Psoas muscle (tissue), 7 donors: ENCODE measurements at regions not wholly inside any gene's neighbourhood (a gene's known extent, or its start where the extent isn't known, plus 50 kb on each side); places are given as distances from the start of the nearest gene placed in this dataset.

Source experiments
- ATAC-seq, 4 donors: fragments of 200-7000 bp; cut with Tn5 transposase; one replicate each; pipeline ENCODE4 v1.9.1; 2020; ENCODE audit warnings: moderate library complexity in 3 of 4, mild to moderate bottlenecking in 2 of 4
- DNase-seq, 2 donors: peaks; one replicate each; pipeline ENCODE4 v3.0.0-alpha.2; 2020
- H3K27ac ChIP-seq: fragments of 200-600 bp; one replicate; pipeline ENCODE4 v1.8.0; 2022
- H3K27me3 ChIP-seq, 3 donors: fragments of 200-600 bp in 1 of 3; one replicate each; pipeline versions ENCODE4 v1.6.1 to v1.8.0; 2013 to 2022; ENCODE audit warnings: low read length in 2 of 3, mild to moderate bottlenecking in 2 of 3, moderate library complexity in 1 of 3; ENCODE audit not compliant: insufficient read depth in 3 of 3
- H3K36me3 ChIP-seq, 2 donors: fragments of 200-600 bp in 1 of 2; one replicate each; pipeline versions ENCODE4 v1.6.1 to v1.8.0; 2013 to 2022; ENCODE audit warnings: low read depth in 1 of 2, mild to moderate bottlenecking in 1 of 2, moderate library complexity in 1 of 2; ENCODE audit not compliant: insufficient read depth in 1 of 2
- H3K4me1 ChIP-seq: fragments of 200-600 bp; one replicate; pipeline ENCODE4 v1.8.0; 2022
- H3K4me3 ChIP-seq: fragments of 200-600 bp; one replicate; pipeline ENCODE4 v1.8.0; 2022; ENCODE audit warnings: mild to moderate bottlenecking
- H3K9me3 ChIP-seq: fragments of 200-600 bp; one replicate; pipeline ENCODE4 v1.8.0; 2022
- CTCF ChIP-seq: fragments of 200-600 bp; IDR thresholded peaks from one replicate; pipeline ENCODE4 v1.8.0; 2022; ENCODE audit warnings: antibody characterized with exemption
- WGBS, 3 donors: extraction: QIAGEN DNeasy Blood & Tissue Kit; methylation state at CpG; one replicate each; pipeline versions ENCODE4 v1.1.6 to v1.1.7; 2013; 5-methylcytosine and 5-hydroxymethylcytosine counted together
- intact Hi-C, 2 donors: fragments of 100-400 bp; cut with DNase I; formaldehyde crosslinking; loops; one replicate each; pipeline versions ENCODE4 v1.11.0 to v1.14.2; 2022
- donor health status: healthy with polysubstance abuse.
- donor health status: DM: no; HTN: no; CAD: no; lungs with moderate emphysema.
- donor health status: Bipolar disorder and iron deficiency.
- donor health status: healthy.
- donor health status: DM: yes; HTN: yes; CAD: no.
- donor health status: DM: no; HTN: no; CAD: no.
- donor health status: DM: yes; HTN: yes; CAD: no.

GRCh38 chr6:156308604-156309003 lies 468.6 kb upstream of the ARID1B start:
- intact Hi-C loops: no loop called here
- Histone ChIP-seq H3K27ac (no peak overlapping the region), H3K4me1 (no peaks in the 10 kb centered on the region), H3K36me3 (no peaks in the 10 kb centered on the region), H3K4me3 (no peak overlapping the region), H3K9me3 (no peaks in the 10 kb centered on the region), H3K27me3 (no peaks in the 10 kb centered on the region)
- DNase-seq: no peak
- WGBS, 3 donors: 62 to 77% (median 66%) methylated on average over 3 of the region's 3 CpGs
- TF ChIP-seq CTCF: no peak
- no peak for ATAC-seq

- Histone ChIP-seq H3K4me1 (no peaks in the 10 kb centered on the region), H3K4me3 (no peak overlapping the region), H3K9me3 (no peaks in the 10 kb centered on the region), H3K36me3 (no peaks in the 10 kb centered on the region), H3K27me3 (no peaks in the 10 kb centered on the region), H3K27ac (no peak overlapping the region)
- no peak for TF ChIP-seq CTCF
- 87 to 90% (median 89%) methylated on average over 3 of the region's 3 CpGs for WGBS, 3 donors
- intact Hi-C loops: no loop called here
- ATAC-seq (no peak), DNase-seq (no peak)
Measured at GRCh38 chr6:156306531-156306930, 470.6 kb upstream of the ARID1B start.

GRCh38 chr6:156283091-156283490 lies 494.1 kb upstream of the ARID1B start:
- no peaks in the 10 kb centered on the region for H3K36me3 ChIP-seq
- WGBS, 3 donors: 74 to 89% (median 85%) methylated on average over 1 of the region's 1 CpG
- H3K27ac ChIP-seq: no peak overlapping the region
- ATAC-seq (no peak), DNase-seq (no peak)
- peaks cover 5% of the 10 kb centered on the region for H3K9me3 ChIP-seq
- no peak for TF ChIP-seq CTCF
- no peak overlapping the region for H3K4me3 ChIP-seq
- no peaks in the 10 kb centered on the region for H3K4me1 ChIP-seq
- no peaks in the 10 kb centered on the region for H3K27me3 ChIP-seq
- intact Hi-C loops: no loop called here

- H3K27ac ChIP-seq: no peak overlapping the region
- H3K36me3 ChIP-seq: no peaks in the 10 kb centered on the region
- peaks cover 5% of the 10 kb centered on the region for H3K9me3 ChIP-seq
- no peak overlapping the region for H3K4me3 ChIP-seq
- no peaks in the 10 kb centered on the region for H3K4me1 ChIP-seq
- 78 to 83% (median 79%) methylated on average over 1 of the region's 1 CpG for WGBS, 3 donors
- ATAC-seq (no peak), DNase-seq (no peak)
- intact Hi-C loops: no loop called here
- H3K27me3 ChIP-seq: no peaks in the 10 kb centered on the region
- no peak for TF ChIP-seq CTCF
Measured at GRCh38 chr6:156282087-156282486, 495.1 kb upstream of the ARID1B start.

GRCh38 chr6:156281266-156281665 lies 495.9 kb upstream of the ARID1B start:
- intact Hi-C loops: no loop called here
- H3K27me3 ChIP-seq: no peaks in the 10 kb centered on the region
- WGBS, 3 donors: 79 to 82% (median 80%) methylated on average over 4 of the region's 4 CpGs

More at GRCh38 chr6:156281266-156281665, 495.9 kb upstream of the ARID1B start:
- no peak for TF ChIP-seq CTCF
- Histone ChIP-seq H3K9me3 (peaks cover 5% of the 10 kb centered on the region), H3K27ac (no peak overlapping the region), H3K4me1 (no peaks in the 10 kb centered on the region), H3K36me3 (no peaks in the 10 kb centered on the region), H3K4me3 (no peak overlapping the region)
- no peak for DNase-seq
- no peak for ATAC-seq
